Brain microvascular endothelial cell (primary cell): ENCODE measurements at regions not wholly inside any gene's neighbourhood (a gene's known extent, or its start where the extent isn't known, plus 50 kb on each side); places are given as distances from the start of the nearest gene placed in this dataset.

Source experiments
- DNase-seq: peaks from one replicate; pipeline ENCODE4 v3.0.0-alpha.2; 2020
- H3K27ac ChIP-seq: fragments of 250-450 bp; sonication (Bioruptor Pico); 2 replicates; pipeline ENCODE4 v1.5.1; 2020; ENCODE audit warnings: mild to moderate bottlenecking, moderate library complexity
- H3K27me3 ChIP-seq: fragments of 250-450 bp; sonication (Bioruptor Pico); replicated peaks from 2 replicates; pipeline ENCODE4 v1.5.1; 2020; ENCODE audit warnings: mild to moderate bottlenecking
- H3K36me3 ChIP-seq: fragments of 250-450 bp; sonication (Bioruptor Pico); replicated peaks from 2 replicates; pipeline ENCODE4 v1.5.1; 2020; ENCODE audit warnings: mild to moderate bottlenecking
- H3K4me3 ChIP-seq: 2 replicates; pipeline ENCODE4 v1.5.1; 2011; ENCODE audit warnings: low read depth, mild to moderate bottlenecking, control low read depth, low read length, moderate library complexity
- CTCF ChIP-seq: IDR thresholded peaks from 2 replicates; pipeline ENCODE4 v1.5.1; 2011; ENCODE audit warnings: low read depth, mild to moderate bottlenecking, moderate library complexity, low read length, control low read depth, inconsistent platforms; ENCODE audit errors: missing control alignments
- in situ Hi-C: cut with HindIII; loops from 2 replicates; pipeline ENCODE4 v1.10.0; 2017; ENCODE audit warnings: low sequenced_read_pairs, low pct_ligation_motif_present

- TF ChIP-seq CTCF = no peak
- DNase-seq = no peak
- Histone ChIP-seq H3K27me3 (no peaks in the 10 kb centered on the region), H3K4me3 (no peak overlapping the region), H3K27ac (no peak overlapping the region), H3K36me3 (no peaks in the 10 kb centered on the region)
- in situ Hi-C loops = no loop called here
These were observed 224.6 kb downstream of the ANAPC10 start for GRCh38 chr4:144873226-144873990.

GRCh38 chr4:144894573-144894972 is 203.4 kb downstream of the ANAPC10 start:
- H3K4me3 ChIP-seq = no peak overlapping the region
- no peak overlapping the region for H3K27ac ChIP-seq
- H3K27me3 ChIP-seq = no peaks in the 10 kb centered on the region
- TF ChIP-seq CTCF = no peak
- no peaks in the 10 kb centered on the region for H3K36me3 ChIP-seq
- peak; percentile 88 for DNase-seq
- in situ Hi-C loops = no loop called here

- no peak for TF ChIP-seq CTCF
- in situ Hi-C loops = no loop called here
- Histone ChIP-seq H3K27me3 (no peaks in the 10 kb centered on the region), H3K4me3 (no peak overlapping the region), H3K27ac (no peak overlapping the region), H3K36me3 (no peaks in the 10 kb centered on the region)
- no peak for DNase-seq
These were observed 198.6 kb downstream of the ANAPC10 start for GRCh38 chr4:144899393-144899792.

- DNase-seq = no peak
- no peaks in the 10 kb centered on the region for H3K27me3 ChIP-seq
- TF ChIP-seq CTCF = no peak
- no peaks in the 10 kb centered on the region for H3K36me3 ChIP-seq
- H3K27ac ChIP-seq = no peak overlapping the region
- no peak overlapping the region for H3K4me3 ChIP-seq
- in situ Hi-C loops = no loop called here
These were observed 196.9 kb downstream of the ANAPC10 start for GRCh38 chr4:144901141-144901540.

- Histone ChIP-seq H3K27me3 (no peaks in the 10 kb centered on the region), H3K36me3 (no peaks in the 10 kb centered on the region), H3K27ac (no peak overlapping the region), H3K4me3 (no peak overlapping the region)
- TF ChIP-seq CTCF = no peak
- in situ Hi-C loops = no loop called here
- no peak for DNase-seq
These were observed 195.4 kb downstream of the ANAPC10 start for GRCh38 chr4:144902614-144903013.
